ENCODE measurements at regions not wholly inside any gene's neighbourhood (a gene's known extent, or its start where the extent isn't known, plus 50 kb on each side); places are given as distances from the start of the nearest gene placed in this dataset.

- TF ChIP-seq CTCF (IDR thresholded peaks at IDR 0.05) (no peak), POLR2A (IDR thresholded peaks at IDR 0.05) (no peak)
Observed at GRCh38 chr11:42494459-42494858, 817.3 kb upstream of the API5 start.
